Suprapubic skin (tissue), 3 donors: ENCODE measurements at regions not wholly inside any gene's neighbourhood (a gene's known extent, or its start where the extent isn't known, plus 50 kb on each side); places are given as distances from the start of the nearest gene placed in this dataset.
"Not testable (repeated sequence)": the region's sequence is repeated elsewhere in the genome, so short reads cannot be mapped to it uniquely, and the experiment has no call there.

ENCODE experiments used
- CTCF ChIP-seq, 2 donors: fragments of 200-600 bp in 1 of 2; fragments of 450-650 bp in 1 of 2; sonication (generic) in 1 of 2; IDR thresholded peaks; one replicate each; pipeline ENCODE4 v1.5.1; 2016 to 2019; ENCODE audit warnings: antibody characterized with exemption in 2 of 2, mild to moderate bottlenecking in 1 of 2, moderate library complexity in 1 of 2
- POLR2AphosphoS5 ChIP-seq, 3 donors: sonication (generic); formaldehyde crosslinking; IDR thresholded peaks; one replicate each; pipeline ENCODE4 v1.6.1; 2017; ENCODE audit warnings: antibody characterized with exemption in 3 of 3

- TF ChIP-seq CTCF, POLR2AphosphoS5 (IDR thresholded peaks at IDR 0.05): not testable (repeated sequence)
Observed at GRCh38 chr9:66824169-66824568, 76.4 kb upstream of the ZNF658 start.
